ENCODE measurements at regions not wholly inside any gene's neighbourhood (a gene's known extent, or its start where the extent isn't known, plus 50 kb on each side); places are given as distances from the start of the nearest gene placed in this dataset.
A peak's percentile ranks its signal among the peaks of the same experiment; 100 is the strongest.

DNA sequence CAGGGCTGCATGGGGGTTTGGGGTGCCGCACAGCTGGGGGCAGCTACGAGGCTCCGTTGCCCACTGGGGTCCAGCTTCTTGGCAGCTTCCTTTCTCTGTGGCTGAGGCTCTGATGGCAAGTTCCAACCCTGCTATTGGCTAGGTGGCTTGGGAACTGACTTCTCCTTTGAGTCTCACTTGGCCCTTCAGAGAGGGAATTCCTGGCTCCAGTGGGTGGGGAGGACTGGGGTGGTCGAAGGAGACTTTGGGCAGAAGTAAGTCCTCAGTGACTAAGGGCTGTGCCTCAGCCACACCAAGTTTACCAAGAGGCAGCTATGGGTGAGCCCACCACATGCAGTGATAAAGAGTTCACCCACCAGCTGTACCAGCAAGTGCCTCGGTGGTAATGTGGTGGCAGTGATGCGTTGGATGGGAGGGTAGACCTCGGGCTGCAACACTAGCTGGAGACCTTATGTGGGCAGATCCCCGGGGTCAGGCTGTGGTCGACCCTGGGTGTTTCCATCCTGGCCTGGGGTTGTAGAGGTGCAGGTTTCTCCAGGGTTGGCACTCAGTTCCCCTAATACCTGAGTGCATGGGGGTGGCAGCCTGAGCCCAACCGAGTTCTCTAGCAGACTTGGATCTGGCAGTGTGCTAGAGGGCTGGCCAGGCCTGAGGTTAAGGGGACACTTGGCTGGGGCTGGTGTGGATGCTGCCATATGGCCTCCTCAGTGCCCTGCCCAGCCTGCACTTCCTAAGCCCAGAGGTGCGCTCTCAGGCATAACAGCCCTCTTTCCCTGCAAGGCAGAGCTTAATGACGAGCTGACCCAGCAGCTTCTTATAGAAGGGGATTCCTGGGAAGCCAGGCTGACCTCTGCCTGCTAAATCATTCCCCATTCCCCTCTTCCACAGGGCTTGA, 197.0 kb upstream of the CADM1 start:
- DNase-seq: no peak
- Histone ChIP-seq H3K4me3 (no peak overlapping the region), H3K36me3 (no peaks in the 10 kb centered on the region), H3K9me3 (no peaks in the 10 kb centered on the region), H3K27ac (no peak overlapping the region), H3K27me3 (no peaks in the 10 kb centered on the region), H3K4me1 (peaks cover 0 to 18% (median 15%) of the 10 kb centered on the region in 3 donors)
- intact Hi-C loops (cut with DNase I): no loop called here
- TF ChIP-seq, protein P1, sequence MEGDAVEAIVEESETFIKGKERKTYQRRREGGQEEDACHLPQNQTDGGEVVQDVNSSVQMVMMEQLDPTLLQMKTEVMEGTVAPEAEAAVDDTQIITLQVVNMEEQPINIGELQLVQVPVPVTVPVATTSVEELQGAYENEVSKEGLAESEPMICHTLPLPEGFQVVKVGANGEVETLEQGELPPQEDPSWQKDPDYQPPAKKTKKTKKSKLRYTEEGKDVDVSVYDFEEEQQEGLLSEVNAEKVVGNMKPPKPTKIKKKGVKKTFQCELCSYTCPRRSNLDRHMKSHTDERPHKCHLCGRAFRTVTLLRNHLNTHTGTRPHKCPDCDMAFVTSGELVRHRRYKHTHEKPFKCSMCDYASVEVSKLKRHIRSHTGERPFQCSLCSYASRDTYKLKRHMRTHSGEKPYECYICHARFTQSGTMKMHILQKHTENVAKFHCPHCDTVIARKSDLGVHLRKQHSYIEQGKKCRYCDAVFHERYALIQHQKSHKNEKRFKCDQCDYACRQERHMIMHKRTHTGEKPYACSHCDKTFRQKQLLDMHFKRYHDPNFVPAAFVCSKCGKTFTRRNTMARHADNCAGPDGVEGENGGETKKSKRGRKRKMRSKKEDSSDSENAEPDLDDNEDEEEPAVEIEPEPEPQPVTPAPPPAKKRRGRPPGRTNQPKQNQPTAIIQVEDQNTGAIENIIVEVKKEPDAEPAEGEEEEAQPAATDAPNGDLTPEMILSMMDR (IDR thresholded peaks at IDR 0.05): no peak
- TF ChIP-seq POLR2A (IDR thresholded peaks at IDR 0.05): no peak
- WGBS, 2 donors: 53 to 70% methylated on average over 7 to 10 of the region's 12 CpGs

DNA sequence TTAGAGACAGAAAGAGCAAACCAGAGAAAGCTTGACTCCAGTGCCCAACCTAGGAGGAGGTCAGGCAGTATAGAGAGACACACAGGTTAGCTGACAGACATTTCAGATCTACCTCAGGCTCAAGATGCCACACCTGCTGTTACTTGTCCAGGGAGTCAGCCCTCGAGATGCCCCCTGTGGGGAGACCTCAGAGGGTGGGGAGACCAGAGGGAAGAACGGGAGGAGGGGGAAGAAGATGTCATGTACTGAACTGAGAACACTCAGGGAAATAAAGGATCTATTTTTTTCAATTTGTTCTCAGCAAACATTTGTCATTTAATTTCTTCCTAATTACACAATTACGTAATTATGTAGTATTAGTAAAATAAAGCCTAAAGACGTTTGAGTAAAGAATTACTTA, 196.3 kb upstream of the CADM1 start:
- intact Hi-C loops (cut with DNase I): no loop called here
- DNase-seq: no peak
- H3K4me3 ChIP-seq: no peak overlapping the region
- WGBS, 2 donors: 11 to 30% methylated on average over 4 of the region's 4 CpGs
- no peaks in the 10 kb centered on the region for H3K36me3 ChIP-seq
- peaks cover 0 to 18% (median 15%) of the 10 kb centered on the region in 3 donors for H3K4me1 ChIP-seq
- no peaks in the 10 kb centered on the region for H3K9me3 ChIP-seq
- TF ChIP-seq, protein P1 (IDR thresholded peaks at IDR 0.05): no peak
- TF ChIP-seq POLR2A (IDR thresholded peaks at IDR 0.05): no peak
- peak overlapping the region in 3 of 4 donors; percentile 45 to 47 (median 46) for H3K27ac ChIP-seq
- no peaks in the 10 kb centered on the region for H3K27me3 ChIP-seq

GRCh38 chr11:115699733-115700132, 195.5 kb upstream of the CADM1 start:
- Histone ChIP-seq H3K4me3 (no peak overlapping the region), H3K27ac (peak overlapping the region in 3 of 4 donors; percentile 45 to 58 (median 46)), H3K27me3 (no peaks in the 10 kb centered on the region), H3K4me1 (peaks cover 0 to 18% (median 15%) of the 10 kb centered on the region in 3 donors), H3K9me3 (no peaks in the 10 kb centered on the region), H3K36me3 (no peaks in the 10 kb centered on the region)
- no peak for DNase-seq
- WGBS, 2 donors: 35 to 38% methylated on average over 3 of the region's 3 CpGs
- TF ChIP-seq POLR2A (IDR thresholded peaks at IDR 0.05): no peak
- TF ChIP-seq, protein P1 (IDR thresholded peaks at IDR 0.05): no peak
- intact Hi-C loops (cut with DNase I): no loop called here

- peak overlapping the region in 3 of 4 donors; percentile 9 to 58 (median 40) for H3K27ac ChIP-seq
Observed at GRCh38 chr11:115699326-115699725, 195.1 kb upstream of the CADM1 start.

GRCh38 chr11:115698243-115698642, 194.0 kb upstream of the CADM1 start:
- H3K9me3 ChIP-seq: no peaks in the 10 kb centered on the region
- intact Hi-C loops (cut with DNase I): no loop called here
- no peak for DNase-seq
- no peaks in the 10 kb centered on the region for H3K36me3 ChIP-seq
- H3K4me1 ChIP-seq: peaks cover 0 to 18% (median 15%) of the 10 kb centered on the region in 3 donors
- 74 to 84% methylated on average over 4 of the region's 4 CpGs for WGBS, 2 donors
- H3K27me3 ChIP-seq: peaks cover 0 to 2% (median 0%) of the 10 kb centered on the region in 4 donors
- TF ChIP-seq POLR2A (IDR thresholded peaks at IDR 0.05): no peak
- TF ChIP-seq, protein P1 (IDR thresholded peaks at IDR 0.05): no peak
- H3K27ac ChIP-seq: no peak overlapping the region
- no peak overlapping the region for H3K4me3 ChIP-seq

More at GRCh38 chr11:115699326-115699725, 195.1 kb upstream of the CADM1 start:
- Histone ChIP-seq H3K4me1 (peaks cover 0 to 18% (median 15%) of the 10 kb centered on the region in 3 donors), H3K9me3 (no peaks in the 10 kb centered on the region), H3K27me3 (no peaks in the 10 kb centered on the region), H3K36me3 (no peaks in the 10 kb centered on the region), H3K4me3 (no peak overlapping the region)
- DNase-seq: no peak
- intact Hi-C loops (cut with DNase I): no loop called here
- TF ChIP-seq, protein P1 (IDR thresholded peaks at IDR 0.05): no peak
- TF ChIP-seq POLR2A (IDR thresholded peaks at IDR 0.05): no peak
- WGBS, 2 donors: 62 to 63% methylated on average over 5 of the region's 5 CpGs

All from esophagus squamous epithelium (tissue), 5 donors.